Heart left ventricle (tissue), 13 donors: ENCODE measurements at regions not wholly inside any gene's neighbourhood (a gene's known extent, or its start where the extent isn't known, plus 50 kb on each side); places are given as distances from the start of the nearest gene placed in this dataset.

Experiments
- POLR2A ChIP-seq, 2 donors: fragments of 450-650 bp; IDR thresholded peaks; one replicate each; pipeline ENCODE4 v1.6.1; 2017; ENCODE audit warnings: antibody characterized with exemption in 2 of 2, mild to moderate bottlenecking in 2 of 2, moderate library complexity in 2 of 2
- TF ChIP-seq, protein P1 (sequence below), 12 donors: fragments of 200-600 bp; sonication (generic) in 4 of 12; IDR thresholded peaks; one replicate each; pipeline versions ENCODE4 v1.5.0 to v1.8.0; 2018 to 2022; ENCODE audit warnings: antibody characterized with exemption in 12 of 12, mild to moderate bottlenecking in 5 of 12
- donor health status: ischemic (EF 13 %, LVEDD 7.1; RV severe dilation, severe dysfunction).
- donor health status: DM: no; HTN: yes; CAD: no.
- donor health status: DM: no; HTN: no; CAD: no.
- donor health status: ischemic (EF 25% LVEDD 6.9; RV normal size, moderate dysfunction).
- donor health status: ischemic (EF 25% LVEDD 5.7; RV mildly dilated, moderate dysfunction).
- donor health status: ischemic (EF 35%, LVEDD 5.7; RV mildly dilated, moderate dysfunction).
- donor health status: nonischemic (EF 11% LVEDD 7.7; RV severe dilation, severe dysfunction).
- donor health status: DM: yes; HTN: yes; CAD: no.
- donor health status: PGD.
- donor health status: ischemic (EF 29% LVEDD 5.4; RV normal size, mild dysfunction).
- donor health status: nonischemic (EF 23%, LVEDD 6.1; RV moderate dilation, normal function).

- TF ChIP-seq, protein P1, sequence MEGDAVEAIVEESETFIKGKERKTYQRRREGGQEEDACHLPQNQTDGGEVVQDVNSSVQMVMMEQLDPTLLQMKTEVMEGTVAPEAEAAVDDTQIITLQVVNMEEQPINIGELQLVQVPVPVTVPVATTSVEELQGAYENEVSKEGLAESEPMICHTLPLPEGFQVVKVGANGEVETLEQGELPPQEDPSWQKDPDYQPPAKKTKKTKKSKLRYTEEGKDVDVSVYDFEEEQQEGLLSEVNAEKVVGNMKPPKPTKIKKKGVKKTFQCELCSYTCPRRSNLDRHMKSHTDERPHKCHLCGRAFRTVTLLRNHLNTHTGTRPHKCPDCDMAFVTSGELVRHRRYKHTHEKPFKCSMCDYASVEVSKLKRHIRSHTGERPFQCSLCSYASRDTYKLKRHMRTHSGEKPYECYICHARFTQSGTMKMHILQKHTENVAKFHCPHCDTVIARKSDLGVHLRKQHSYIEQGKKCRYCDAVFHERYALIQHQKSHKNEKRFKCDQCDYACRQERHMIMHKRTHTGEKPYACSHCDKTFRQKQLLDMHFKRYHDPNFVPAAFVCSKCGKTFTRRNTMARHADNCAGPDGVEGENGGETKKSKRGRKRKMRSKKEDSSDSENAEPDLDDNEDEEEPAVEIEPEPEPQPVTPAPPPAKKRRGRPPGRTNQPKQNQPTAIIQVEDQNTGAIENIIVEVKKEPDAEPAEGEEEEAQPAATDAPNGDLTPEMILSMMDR (IDR thresholded peaks at IDR 0.05), result no peak
- TF ChIP-seq POLR2A (IDR thresholded peaks at IDR 0.05), result no peak
Measured at GRCh38 chrX:69029771-69030170, 135.5 kb downstream of the PJA1 start.
